ENCODE measurements at regions not wholly inside any gene's neighbourhood (a gene's known extent, or its start where the extent isn't known, plus 50 kb on each side); places are given as distances from the start of the nearest gene placed in this dataset.

DNA sequence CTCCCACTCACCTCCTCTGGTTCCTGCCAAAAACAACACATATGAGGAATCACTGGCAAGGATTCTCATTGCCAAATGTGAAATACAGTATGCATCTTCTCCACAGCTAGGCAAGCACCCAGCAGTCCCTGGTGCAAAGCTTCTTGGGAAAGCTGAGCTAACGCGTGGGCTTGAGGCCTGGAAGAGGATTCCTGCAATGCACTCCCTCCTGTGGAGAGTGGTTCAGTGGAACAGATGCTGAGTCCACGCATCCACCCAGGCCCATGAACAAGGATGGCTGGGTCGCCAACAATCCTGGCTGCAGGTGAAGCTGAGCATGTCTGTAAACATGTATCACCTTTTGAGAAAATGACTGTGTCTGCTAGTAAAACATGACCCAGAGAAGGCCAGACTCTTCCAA lies 113.2 kb upstream of the CHST15 start:
- no peak for TF ChIP-seq POLR2A (IDR thresholded peaks at IDR 0.05)
- TF ChIP-seq, protein P1, sequence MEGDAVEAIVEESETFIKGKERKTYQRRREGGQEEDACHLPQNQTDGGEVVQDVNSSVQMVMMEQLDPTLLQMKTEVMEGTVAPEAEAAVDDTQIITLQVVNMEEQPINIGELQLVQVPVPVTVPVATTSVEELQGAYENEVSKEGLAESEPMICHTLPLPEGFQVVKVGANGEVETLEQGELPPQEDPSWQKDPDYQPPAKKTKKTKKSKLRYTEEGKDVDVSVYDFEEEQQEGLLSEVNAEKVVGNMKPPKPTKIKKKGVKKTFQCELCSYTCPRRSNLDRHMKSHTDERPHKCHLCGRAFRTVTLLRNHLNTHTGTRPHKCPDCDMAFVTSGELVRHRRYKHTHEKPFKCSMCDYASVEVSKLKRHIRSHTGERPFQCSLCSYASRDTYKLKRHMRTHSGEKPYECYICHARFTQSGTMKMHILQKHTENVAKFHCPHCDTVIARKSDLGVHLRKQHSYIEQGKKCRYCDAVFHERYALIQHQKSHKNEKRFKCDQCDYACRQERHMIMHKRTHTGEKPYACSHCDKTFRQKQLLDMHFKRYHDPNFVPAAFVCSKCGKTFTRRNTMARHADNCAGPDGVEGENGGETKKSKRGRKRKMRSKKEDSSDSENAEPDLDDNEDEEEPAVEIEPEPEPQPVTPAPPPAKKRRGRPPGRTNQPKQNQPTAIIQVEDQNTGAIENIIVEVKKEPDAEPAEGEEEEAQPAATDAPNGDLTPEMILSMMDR (IDR thresholded peaks at IDR 0.05) = no peak
